Smooth muscle cell (in vitro differentiated cells): ENCODE measurements at regions not wholly inside any gene's neighbourhood (a gene's known extent, or its start where the extent isn't known, plus 50 kb on each side); places are given as distances from the start of the nearest gene placed in this dataset.

Experiments used
- DNase-seq: peaks from one replicate; lab custom pipeline; 2025; ENCODE audit not compliant: unreplicated experiment; lab: John Stamatoyannopoulos, UW
- H2AFZ ChIP-seq: fragments of 200-600 bp; sonication (generic); 2 replicates; pipeline ENCODE4 v1.6.0; 2016; ENCODE audit warnings: antibody characterized with exemption, low read depth, mild to moderate bottlenecking
- H3F3A ChIP-seq: fragments of 200-600 bp; sonication (generic); 2 replicates; pipeline ENCODE4 v1.6.0; 2017; ENCODE audit warnings: antibody characterized with exemption, low read depth
- H3K27ac ChIP-seq: fragments of 200-600 bp; sonication (generic); 2 replicates; pipeline ENCODE4 v1.5.1; 2016; ENCODE audit warnings: low read depth, mild to moderate bottlenecking
- H3K27me3 ChIP-seq: fragments of 200-600 bp; sonication (generic); 2 replicates; pipeline ENCODE4 v1.6.1; 2016; ENCODE audit warnings: low read depth, mild to moderate bottlenecking
- H3K36me3 ChIP-seq: fragments of 200-600 bp; sonication (generic); 2 replicates; pipeline ENCODE4 v1.5.1; 2016; ENCODE audit warnings: low read depth
- H3K4me1 ChIP-seq: fragments of 200-600 bp; sonication (generic); 2 replicates; pipeline ENCODE4 v1.5.1; 2016; ENCODE audit warnings: low read depth
- H3K4me2 ChIP-seq: fragments of 200-600 bp; sonication (generic); 2 replicates; pipeline ENCODE4 v1.6.0; 2016; ENCODE audit warnings: mild to moderate bottlenecking
- H3K4me3 ChIP-seq: fragments of 200-600 bp; sonication (generic); 2 replicates; pipeline ENCODE4 v1.5.1; 2016; ENCODE audit warnings: mild to moderate bottlenecking
- H3K79me2 ChIP-seq: fragments of 200-600 bp; sonication (generic); 2 replicates; pipeline ENCODE4 v1.6.0; 2016; ENCODE audit warnings: low read depth, mild to moderate bottlenecking
- H3K9ac ChIP-seq: fragments of 200-600 bp; sonication (generic); 2 replicates; pipeline ENCODE4 v1.6.0; 2016; ENCODE audit warnings: low read depth
- H3K9me3 ChIP-seq: fragments of 200-600 bp; sonication (generic); replicated peaks from 2 replicates; pipeline ENCODE4 v1.5.1; 2016; ENCODE audit warnings: low read depth
- H4K20me1 ChIP-seq: fragments of 200-600 bp; sonication (generic); 2 replicates; pipeline ENCODE4 v1.6.0; 2016; ENCODE audit warnings: low read depth
- WGBS: methylation state at CpG from one replicate; pipeline ENCODE4 v1.1.7; 2016; ENCODE audit warnings: low lambda C conversion rate; 5-methylcytosine and 5-hydroxymethylcytosine counted together
- TF ChIP-seq, protein P1 (sequence below): fragments of 200-600 bp; sonication (generic); IDR thresholded peaks from 2 replicates; pipeline ENCODE4 v1.5.1; 2017; ENCODE audit warnings: borderline replicate concordance, mild to moderate bottlenecking, antibody characterized with exemption; ENCODE audit not compliant: insufficient read depth, poor library complexity, severe bottlenecking

GRCh38 chr6:22015216-22015615 lies 281.6 kb downstream of the PRL start:
- Histone ChIP-seq H3K27ac (no peak overlapping the region), H3K4me2 (no peak overlapping the region), H3K9ac (no peak overlapping the region), H4K20me1 (no peaks in the 10 kb centered on the region), H2AFZ (no peak overlapping the region), H3K9me3 (no peaks in the 10 kb centered on the region), H3K79me2 (no peaks in the 10 kb centered on the region), H3K36me3 (no peaks in the 10 kb centered on the region), H3K4me3 (no peak overlapping the region), H3K4me1 (no peaks in the 10 kb centered on the region), H3K27me3 (no peaks in the 10 kb centered on the region), H3F3A (no peaks in the 10 kb centered on the region)
- TF ChIP-seq, protein P1, sequence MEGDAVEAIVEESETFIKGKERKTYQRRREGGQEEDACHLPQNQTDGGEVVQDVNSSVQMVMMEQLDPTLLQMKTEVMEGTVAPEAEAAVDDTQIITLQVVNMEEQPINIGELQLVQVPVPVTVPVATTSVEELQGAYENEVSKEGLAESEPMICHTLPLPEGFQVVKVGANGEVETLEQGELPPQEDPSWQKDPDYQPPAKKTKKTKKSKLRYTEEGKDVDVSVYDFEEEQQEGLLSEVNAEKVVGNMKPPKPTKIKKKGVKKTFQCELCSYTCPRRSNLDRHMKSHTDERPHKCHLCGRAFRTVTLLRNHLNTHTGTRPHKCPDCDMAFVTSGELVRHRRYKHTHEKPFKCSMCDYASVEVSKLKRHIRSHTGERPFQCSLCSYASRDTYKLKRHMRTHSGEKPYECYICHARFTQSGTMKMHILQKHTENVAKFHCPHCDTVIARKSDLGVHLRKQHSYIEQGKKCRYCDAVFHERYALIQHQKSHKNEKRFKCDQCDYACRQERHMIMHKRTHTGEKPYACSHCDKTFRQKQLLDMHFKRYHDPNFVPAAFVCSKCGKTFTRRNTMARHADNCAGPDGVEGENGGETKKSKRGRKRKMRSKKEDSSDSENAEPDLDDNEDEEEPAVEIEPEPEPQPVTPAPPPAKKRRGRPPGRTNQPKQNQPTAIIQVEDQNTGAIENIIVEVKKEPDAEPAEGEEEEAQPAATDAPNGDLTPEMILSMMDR: no peak
- DNase-seq: no peak
- WGBS: 88% methylated on average over 7 of the region's 7 CpGs

DNA sequence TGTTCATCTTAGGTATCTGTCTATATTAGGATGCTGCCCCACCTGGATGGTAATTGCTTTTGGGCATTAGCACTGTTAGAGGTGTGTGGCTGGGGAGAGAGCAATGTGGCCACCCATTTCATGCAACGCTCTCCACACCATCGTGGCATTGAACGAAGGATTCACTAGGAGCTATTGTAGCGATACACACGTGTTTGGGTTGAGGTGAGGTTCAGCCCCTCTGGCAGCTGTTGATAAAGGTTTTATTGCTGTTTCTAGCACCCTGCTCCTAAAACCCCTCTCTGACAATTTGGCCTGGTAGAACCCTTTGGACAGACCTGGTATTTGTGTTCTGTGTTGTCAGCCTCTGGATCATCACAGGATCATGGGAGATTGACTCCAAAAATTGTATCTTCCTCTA lies 280.9 kb downstream of the PRL start:
- Histone ChIP-seq H3F3A (no peaks in the 10 kb centered on the region), H3K79me2 (no peaks in the 10 kb centered on the region), H2AFZ (no peak overlapping the region), H3K36me3 (no peaks in the 10 kb centered on the region), H3K4me1 (no peaks in the 10 kb centered on the region), H3K27me3 (no peaks in the 10 kb centered on the region), H3K9me3 (no peaks in the 10 kb centered on the region), H3K4me3 (no peak overlapping the region), H3K27ac (no peak overlapping the region), H3K9ac (no peak overlapping the region), H4K20me1 (no peaks in the 10 kb centered on the region), H3K4me2 (no peak overlapping the region)
- DNase-seq: no peak
- TF ChIP-seq, protein P1: no peak
- WGBS: 92% methylated on average over 5 of the region's 5 CpGs

- H3K4me2 ChIP-seq: no peak overlapping the region
- H3K27me3 ChIP-seq: no peaks in the 10 kb centered on the region
- no peak overlapping the region for H2AFZ ChIP-seq
- H3K4me1 ChIP-seq: no peaks in the 10 kb centered on the region
- no peak overlapping the region for H3K27ac ChIP-seq
- 81% methylated on average over 1 of the region's 1 CpG for WGBS
- H3K9me3 ChIP-seq: no peaks in the 10 kb centered on the region
- H3K79me2 ChIP-seq: no peaks in the 10 kb centered on the region
- TF ChIP-seq, protein P1: no peak
- H3K9ac ChIP-seq: no peak overlapping the region
- no peaks in the 10 kb centered on the region for H4K20me1 ChIP-seq
- no peaks in the 10 kb centered on the region for H3K36me3 ChIP-seq
- no peak overlapping the region for H3K4me3 ChIP-seq
- no peak for DNase-seq
- H3F3A ChIP-seq: no peaks in the 10 kb centered on the region
Observed at GRCh38 chr6:22017272-22017671, 279.6 kb downstream of the PRL start.

DNA sequence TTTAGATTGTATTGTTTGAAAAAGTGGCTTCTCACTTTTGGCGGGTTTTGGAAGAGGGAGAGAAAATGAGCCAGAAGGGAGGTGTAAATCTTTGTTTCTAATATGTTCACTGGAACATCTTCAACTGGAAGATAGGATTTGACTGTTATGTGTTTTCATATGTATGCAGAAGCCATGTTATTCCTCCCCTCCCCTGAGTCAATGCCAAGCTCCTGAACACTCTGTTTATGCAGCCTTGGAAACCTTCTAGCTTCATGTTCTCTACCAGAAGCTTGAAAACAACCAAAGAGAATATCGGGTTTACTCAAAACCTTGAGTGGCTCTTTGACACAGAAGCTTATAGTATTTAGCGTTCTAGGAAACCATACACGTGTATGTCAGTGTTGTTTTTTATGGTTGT lies 279.1 kb downstream of the PRL start:
- H3K4me1 ChIP-seq: no peaks in the 10 kb centered on the region
- H3K79me2 ChIP-seq: no peaks in the 10 kb centered on the region
- TF ChIP-seq, protein P1: no peak
- no peak overlapping the region for H3K4me2 ChIP-seq
- no peaks in the 10 kb centered on the region for H3K9me3 ChIP-seq
- no peaks in the 10 kb centered on the region for H3F3A ChIP-seq
- WGBS: 96% methylated on average over 4 of the region's 4 CpGs
- no peaks in the 10 kb centered on the region for H4K20me1 ChIP-seq
- DNase-seq: no peak
- H3K9ac ChIP-seq: no peak overlapping the region
- no peaks in the 10 kb centered on the region for H3K27me3 ChIP-seq
- H2AFZ ChIP-seq: no peak overlapping the region
- no peaks in the 10 kb centered on the region for H3K36me3 ChIP-seq
- H3K4me3 ChIP-seq: no peak overlapping the region
- no peak overlapping the region for H3K27ac ChIP-seq
